Activated CD4-positive, alpha-beta T cell treated with anti-CD3 and anti-CD28 coated beads, Interleukin-2, amount 10 ng/mL, durations not matched to agents 24 days and 14 days (primary cell): ENCODE measurements at regions not wholly inside any gene's neighbourhood (a gene's known extent, or its start where the extent isn't known, plus 50 kb on each side); places are given as distances from the start of the nearest gene placed in this dataset.

Experiments
- DNase-seq: peaks from one replicate; pipeline ENCODE4 v3.0.0; 2022
- H3K27ac Mint-ChIP-seq: one replicate; pipeline ENCODE4 v1.8.0; 2022; ENCODE audit warnings: mild to moderate bottlenecking, mixed read lengths
- H3K27me3 Mint-ChIP-seq: one replicate; pipeline ENCODE4 v1.8.0; 2022; ENCODE audit warnings: mixed read lengths
- H3K36me3 Mint-ChIP-seq: one replicate; pipeline ENCODE4 v1.8.0; 2022; ENCODE audit warnings: low read depth, mild to moderate bottlenecking, mixed read lengths
- H3K4me1 Mint-ChIP-seq: one replicate; pipeline ENCODE4 v1.8.0; 2021; ENCODE audit warnings: mixed read lengths
- H3K4me3 Mint-ChIP-seq: one replicate; pipeline ENCODE4 v1.8.0; 2022; ENCODE audit warnings: mild to moderate bottlenecking, moderate library complexity, mixed read lengths
- H3K9me3 Mint-ChIP-seq: one replicate; pipeline ENCODE4 v1.8.0; 2021; ENCODE audit warnings: mixed read lengths
- intact Hi-C: fragments of 100-400 bp; cut with micrococcal nuclease; formaldehyde crosslinking; loops from one replicate; pipeline ENCODE4 v1.15.1; 2023

DNA sequence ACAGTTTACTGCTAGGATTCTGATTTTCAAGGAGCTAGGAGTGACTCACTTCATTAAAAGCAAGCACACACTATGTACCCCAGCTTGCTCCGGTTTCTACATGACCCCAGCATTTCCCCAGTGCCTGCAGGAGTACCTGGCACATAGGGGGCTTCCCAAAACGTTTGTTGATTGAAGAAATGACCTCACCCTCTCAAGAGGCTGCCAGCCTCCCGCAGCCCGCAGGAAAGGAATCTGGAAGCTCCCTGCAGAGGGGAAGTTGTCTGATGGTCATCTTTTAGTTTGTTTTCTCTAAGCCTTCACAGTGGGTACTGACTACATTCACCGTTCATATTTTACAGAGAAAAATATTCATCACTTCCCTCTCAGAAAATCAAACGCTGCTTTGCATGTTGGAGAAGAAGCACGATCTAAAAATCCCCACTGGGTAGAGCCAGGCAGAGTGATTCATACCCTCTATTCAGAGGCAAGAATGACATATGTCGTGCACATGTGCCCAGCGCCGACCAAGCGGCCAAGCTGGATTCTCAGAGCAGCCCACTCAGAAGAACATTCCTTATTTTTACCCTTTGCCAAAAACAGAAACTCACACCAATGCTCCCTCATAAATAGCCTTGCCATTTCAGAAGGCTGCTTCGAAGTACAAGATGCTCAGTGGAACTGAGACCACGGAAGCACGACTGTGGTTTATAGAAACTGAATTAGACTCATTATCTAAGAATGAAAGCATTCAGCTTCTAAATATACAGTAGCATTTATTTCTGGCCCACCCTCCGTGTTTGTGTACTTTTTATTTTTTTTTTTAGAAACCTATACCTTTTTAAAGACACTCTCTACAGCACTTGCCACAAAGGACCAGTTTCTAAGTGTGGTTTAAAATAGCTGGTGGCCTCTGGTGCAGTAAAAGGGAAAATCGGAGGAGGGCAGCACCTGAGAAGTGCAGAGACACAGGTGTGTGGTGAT is 143.2 kb downstream of the MIS18A start:
- peaks cover 9% of the 10 kb centered on the region for H3K9me3 Mint-ChIP-seq
- H3K27me3 Mint-ChIP-seq: peaks cover 5% of the 10 kb centered on the region
- no peak overlapping the region for H3K4me3 Mint-ChIP-seq

DNA sequence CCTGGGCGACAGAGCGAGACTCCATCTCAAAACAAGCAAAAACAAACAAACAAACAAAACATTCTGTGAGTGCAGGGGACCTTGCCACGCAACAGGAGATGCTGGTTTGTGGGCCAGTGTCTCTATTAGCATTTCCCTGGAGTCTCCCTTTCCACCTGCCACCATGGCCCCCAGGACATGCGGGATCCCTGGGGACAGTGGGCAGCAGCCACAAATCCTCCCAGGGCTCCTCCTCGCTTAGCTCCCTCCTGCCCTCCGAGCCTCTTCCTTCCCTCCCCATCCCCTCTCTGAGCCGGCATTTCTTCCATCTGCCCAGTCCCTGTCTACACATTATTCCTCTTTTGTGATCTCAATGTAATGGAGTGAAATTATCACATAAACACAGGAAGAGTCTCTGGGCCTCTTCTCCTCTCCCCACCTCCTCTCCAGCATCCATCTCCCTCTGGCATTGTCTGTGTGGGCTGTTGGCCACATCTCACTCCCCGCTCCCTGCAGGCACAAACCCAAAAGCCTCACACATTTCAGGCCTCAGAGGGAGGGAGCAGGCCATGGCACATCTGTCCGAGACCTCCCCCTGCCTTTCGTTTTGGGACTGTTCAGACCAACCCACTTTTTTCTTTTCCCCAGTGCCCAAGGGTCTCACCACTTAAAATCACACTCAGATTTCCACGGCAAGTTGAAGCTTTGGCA is 144.3 kb downstream of the MIS18A start:
- peaks cover 9% of the 10 kb centered on the region for H3K9me3 Mint-ChIP-seq

More for the DNA sequence above, 143.2 kb downstream of the MIS18A start:
- Mint-ChIP-seq H3K36me3 (no peaks in the 10 kb centered on the region), H3K4me1 (no peaks in the 10 kb centered on the region), H3K27ac (no peak overlapping the region)
- intact Hi-C loops: no loop called here
- no peak for DNase-seq

DNA sequence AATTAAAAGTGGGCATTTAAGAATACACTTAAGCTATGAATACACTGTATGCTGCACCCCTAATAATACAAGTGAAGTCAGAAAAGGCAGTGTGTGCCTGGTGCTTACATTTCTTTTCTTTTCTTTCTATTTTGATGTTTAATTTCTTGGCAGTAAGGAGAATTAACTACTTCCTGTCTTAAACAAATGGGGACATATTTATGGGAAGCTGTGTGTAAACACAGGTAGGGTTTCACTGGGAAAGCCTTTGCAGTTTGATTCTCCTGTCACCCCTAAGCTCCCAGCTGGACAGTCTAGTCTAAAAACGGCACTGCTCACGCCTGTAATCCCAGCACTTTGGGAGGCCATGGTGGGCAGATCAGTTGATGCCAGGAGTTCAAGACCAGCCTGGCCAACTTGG is 146.0 kb downstream of the MIS18A start:
- Mint-ChIP-seq H3K27me3 (peaks cover 5% of the 10 kb centered on the region), H3K27ac (no peak overlapping the region), H3K4me1 (no peaks in the 10 kb centered on the region), H3K4me3 (no peak overlapping the region), H3K36me3 (no peaks in the 10 kb centered on the region), H3K9me3 (peaks cover 9% of the 10 kb centered on the region)
- intact Hi-C loops: no loop called here
- DNase-seq: no peak

More for the DNA sequence above, 144.3 kb downstream of the MIS18A start:
- H3K27ac Mint-ChIP-seq: no peak overlapping the region
- H3K4me1 Mint-ChIP-seq: no peaks in the 10 kb centered on the region
- no peak overlapping the region for H3K4me3 Mint-ChIP-seq
- no peak for DNase-seq
- peaks cover 5% of the 10 kb centered on the region for H3K27me3 Mint-ChIP-seq
- no peaks in the 10 kb centered on the region for H3K36me3 Mint-ChIP-seq
- intact Hi-C loops: no loop called here

DNA sequence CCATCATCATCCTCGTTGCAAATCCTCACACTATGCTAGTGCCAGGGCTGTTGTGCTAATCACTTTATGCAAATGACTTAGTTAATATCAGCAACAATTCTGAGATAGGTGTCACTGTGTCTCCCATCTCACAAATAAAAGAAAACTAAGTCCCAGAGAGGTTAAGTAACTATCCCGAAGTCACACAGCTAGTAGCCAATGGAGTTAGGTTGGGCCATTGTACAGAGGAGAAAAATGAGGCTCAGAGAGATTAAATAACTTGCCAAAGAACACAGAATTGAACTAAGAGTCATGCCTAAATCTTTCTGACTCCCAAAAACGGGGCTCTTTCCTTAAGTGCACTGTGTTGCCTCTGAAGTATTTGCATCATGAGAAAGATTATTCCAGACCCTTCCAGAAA is 146.4 kb downstream of the MIS18A start:
- no peak for DNase-seq

DNA sequence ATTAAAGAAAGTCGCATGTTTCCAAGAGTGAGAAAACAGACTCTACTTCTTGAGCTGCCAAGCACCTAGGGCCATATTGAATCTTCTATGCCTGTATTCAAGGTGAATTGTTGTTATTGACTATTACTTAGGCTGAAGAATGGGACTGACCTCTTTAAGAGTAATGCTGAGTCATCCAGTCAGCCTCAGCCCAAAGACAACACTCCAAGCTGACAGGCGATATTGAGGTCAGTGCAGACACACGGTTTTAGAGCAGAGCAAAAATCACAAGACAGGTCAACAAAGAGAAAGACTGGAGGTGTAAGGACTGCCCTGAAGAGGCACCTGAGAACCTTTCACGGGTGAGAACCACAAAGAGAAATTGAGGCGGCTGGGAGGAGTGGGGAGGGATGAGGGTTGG is 146.9 kb downstream of the MIS18A start:
- peaks cover 5% of the 10 kb centered on the region for H3K27me3 Mint-ChIP-seq
- peaks cover 9% of the 10 kb centered on the region for H3K9me3 Mint-ChIP-seq
- intact Hi-C loops: no loop called here
- no peak overlapping the region for H3K27ac Mint-ChIP-seq
- no peak overlapping the region for H3K4me3 Mint-ChIP-seq
- no peak for DNase-seq
- H3K4me1 Mint-ChIP-seq: no peaks in the 10 kb centered on the region
- H3K36me3 Mint-ChIP-seq: no peaks in the 10 kb centered on the region

More for the DNA sequence above, 146.4 kb downstream of the MIS18A start:
- intact Hi-C loops: no loop called here
- Mint-ChIP-seq H3K9me3 (peaks cover 9% of the 10 kb centered on the region), H3K4me3 (no peak overlapping the region), H3K36me3 (no peaks in the 10 kb centered on the region), H3K27ac (no peak overlapping the region), H3K27me3 (peaks cover 5% of the 10 kb centered on the region), H3K4me1 (no peaks in the 10 kb centered on the region)

DNA sequence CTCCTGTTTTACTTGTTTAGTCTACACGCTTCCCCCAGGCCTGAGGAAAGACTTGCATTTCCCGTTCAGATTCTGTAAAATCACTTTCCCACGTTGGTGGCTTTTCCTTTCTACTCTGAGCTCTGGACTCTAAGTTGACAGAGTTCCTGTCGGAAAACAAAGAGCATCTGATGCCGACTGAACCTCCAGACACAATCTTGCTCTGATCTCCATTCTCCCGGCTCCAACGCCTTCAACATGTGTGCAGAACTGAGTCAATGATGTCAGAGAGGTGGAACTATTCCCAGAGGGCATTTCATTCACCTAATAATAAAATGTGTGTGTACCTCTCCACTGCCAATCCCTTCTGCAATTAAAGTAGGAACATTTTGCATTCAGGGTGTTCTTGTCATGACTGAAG is 147.7 kb downstream of the MIS18A start:
- Mint-ChIP-seq H3K9me3 (peaks cover 9% of the 10 kb centered on the region), H3K4me3 (no peak overlapping the region), H3K36me3 (no peaks in the 10 kb centered on the region), H3K27me3 (peaks cover 5% of the 10 kb centered on the region), H3K4me1 (no peaks in the 10 kb centered on the region), H3K27ac (no peak overlapping the region)
- intact Hi-C loops: no loop called here
- DNase-seq: no peak

DNA sequence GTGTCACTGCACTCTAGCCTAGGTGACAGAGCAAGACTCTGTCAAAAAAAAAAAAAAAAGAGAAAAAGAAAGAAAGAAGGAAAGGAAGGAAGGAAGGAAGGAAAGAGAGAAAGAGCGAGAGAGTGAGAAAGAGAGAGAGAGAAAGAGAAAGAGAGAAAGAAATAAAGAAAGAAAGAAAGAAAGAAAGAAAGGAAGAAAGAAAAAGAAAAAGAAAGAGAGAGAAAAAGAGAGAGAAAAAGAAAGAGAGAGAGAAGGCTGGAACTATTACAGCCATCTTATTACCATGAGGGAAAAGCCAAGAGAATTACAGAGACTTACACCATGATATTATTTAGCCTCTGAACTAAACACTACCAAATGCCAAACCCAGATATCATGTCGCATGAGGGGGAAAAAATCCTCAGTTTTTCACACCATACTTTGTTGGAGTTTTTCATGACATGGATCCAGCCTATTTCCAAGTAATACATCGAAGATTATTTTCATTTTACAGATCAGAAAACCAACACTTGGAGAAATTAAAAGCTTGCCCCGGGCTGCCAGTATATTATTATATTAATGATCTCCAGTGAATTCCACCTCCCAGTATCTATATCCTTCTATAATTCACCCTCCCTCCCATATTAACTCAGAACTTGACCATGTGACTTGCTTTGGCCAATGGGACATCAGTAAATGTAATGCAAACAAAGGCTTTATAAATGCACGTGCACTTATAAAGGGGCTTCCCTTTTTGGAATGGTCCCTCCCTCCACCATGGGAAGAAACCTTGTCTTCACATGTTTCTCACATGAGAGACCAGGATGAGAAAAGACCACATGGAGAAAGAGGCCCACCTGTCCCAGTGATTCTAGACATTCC is 148.6 kb downstream of the MIS18A start:
- Mint-ChIP-seq H3K4me1 (no peaks in the 10 kb centered on the region), H3K27me3 (peaks cover 5% of the 10 kb centered on the region), H3K36me3 (no peaks in the 10 kb centered on the region), H3K9me3 (peaks cover 9% of the 10 kb centered on the region), H3K4me3 (no peak overlapping the region), H3K27ac (no peak overlapping the region)
- DNase-seq: no peak
- intact Hi-C loops: no loop called here

DNA sequence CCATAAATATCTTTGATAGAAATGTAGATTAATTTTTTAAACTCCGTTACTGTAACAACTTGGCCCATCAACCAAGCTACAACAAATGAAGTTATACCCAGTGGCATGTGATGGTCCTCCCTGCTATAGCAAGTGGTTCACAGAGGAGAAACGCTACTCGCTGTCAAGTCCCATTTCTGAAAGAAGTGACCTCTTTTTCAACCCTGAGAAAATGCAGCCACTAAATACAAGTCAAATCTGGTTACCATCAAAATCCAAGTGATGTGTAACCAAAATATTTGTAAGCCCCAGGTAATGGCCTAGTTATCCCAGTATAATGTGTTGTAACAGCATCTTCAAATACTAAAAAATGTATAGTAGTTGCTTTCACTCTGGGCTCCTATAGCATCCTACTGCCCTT is 151.8 kb downstream of the MIS18A start:
- no peaks in the 10 kb centered on the region for H3K4me1 Mint-ChIP-seq
- H3K27ac Mint-ChIP-seq: no peak overlapping the region
- H3K4me3 Mint-ChIP-seq: no peak overlapping the region
- no peak for DNase-seq
- no peaks in the 10 kb centered on the region for H3K36me3 Mint-ChIP-seq
- peaks cover 5% of the 10 kb centered on the region for H3K27me3 Mint-ChIP-seq
- intact Hi-C loops: no loop called here
- H3K9me3 Mint-ChIP-seq: peaks cover 9% of the 10 kb centered on the region

DNA sequence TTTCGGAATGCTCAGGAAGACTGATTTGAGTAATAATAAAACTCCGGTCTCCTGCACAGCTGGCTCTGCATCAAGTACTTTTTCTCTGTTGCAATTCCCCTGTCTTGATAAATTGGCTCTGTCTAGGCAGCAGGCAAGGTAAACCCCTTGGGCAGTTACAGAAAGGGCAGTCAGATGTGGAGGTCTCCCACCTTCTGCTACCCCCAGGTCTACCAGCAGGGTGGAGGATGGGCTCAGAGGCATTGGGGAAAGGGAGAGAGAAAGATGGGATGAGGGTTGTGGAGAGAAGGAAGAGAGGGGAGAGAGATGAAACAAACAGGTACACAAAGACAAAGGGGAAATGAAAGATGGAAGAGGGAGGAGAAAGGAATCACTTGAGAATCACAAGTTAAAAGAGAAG is 156.8 kb downstream of the MIS18A start:
- intact Hi-C loops: no loop called here
- H3K27me3 Mint-ChIP-seq: peaks cover 2% of the 10 kb centered on the region
- H3K9me3 Mint-ChIP-seq: no peaks in the 10 kb centered on the region
- H3K4me1 Mint-ChIP-seq: no peaks in the 10 kb centered on the region
- H3K4me3 Mint-ChIP-seq: no peak overlapping the region
- DNase-seq: no peak
- no peaks in the 10 kb centered on the region for H3K36me3 Mint-ChIP-seq
- no peak overlapping the region for H3K27ac Mint-ChIP-seq

DNA sequence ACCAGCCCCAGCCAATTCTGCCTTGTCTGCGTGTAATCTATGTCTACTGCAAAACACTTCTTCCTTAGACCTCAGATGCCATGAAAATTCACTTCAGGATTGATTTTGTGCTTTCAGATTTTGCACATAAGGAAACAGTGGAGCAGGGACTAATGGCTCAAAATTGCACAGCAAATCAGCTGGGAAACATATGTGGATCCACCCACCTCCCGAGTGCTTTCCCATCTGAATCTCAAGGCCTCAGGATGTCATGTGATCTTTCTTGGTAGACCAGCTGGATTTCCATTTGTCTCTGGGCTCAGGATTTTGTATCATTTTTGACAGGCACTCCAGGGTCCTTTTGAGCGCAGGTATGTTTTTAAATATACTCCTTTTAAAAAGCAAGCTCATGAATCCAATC is 158.6 kb downstream of the MIS18A start:
- intact Hi-C loops: no loop called here
- no peak for DNase-seq
- H3K27ac Mint-ChIP-seq: no peak overlapping the region
- H3K9me3 Mint-ChIP-seq: no peaks in the 10 kb centered on the region
- H3K4me3 Mint-ChIP-seq: no peak overlapping the region
- no peaks in the 10 kb centered on the region for H3K4me1 Mint-ChIP-seq
- H3K36me3 Mint-ChIP-seq: no peaks in the 10 kb centered on the region
- peaks cover 2% of the 10 kb centered on the region for H3K27me3 Mint-ChIP-seq

DNA sequence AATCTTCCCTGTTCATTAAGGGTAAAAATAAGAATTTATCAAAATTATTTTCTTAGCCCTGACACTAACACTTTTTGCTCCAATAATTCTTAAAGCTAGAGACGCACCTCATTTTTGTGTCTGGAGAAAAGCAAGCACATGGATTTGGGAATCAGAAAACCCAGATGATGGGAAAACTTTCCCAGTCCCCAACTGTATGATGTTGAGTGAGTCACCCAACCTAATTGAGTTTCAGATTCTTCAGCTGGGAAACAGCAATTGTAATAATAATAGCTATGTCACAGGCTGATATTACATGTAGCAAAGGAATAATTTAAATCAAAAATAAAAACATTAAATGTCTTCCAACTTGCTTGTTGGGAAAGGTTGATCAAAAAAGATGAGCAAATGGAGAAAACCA is 159.0 kb downstream of the MIS18A start:
- intact Hi-C loops: no loop called here
- Mint-ChIP-seq H3K4me3 (no peak overlapping the region), H3K4me1 (no peaks in the 10 kb centered on the region), H3K27me3 (peaks cover 2% of the 10 kb centered on the region), H3K36me3 (no peaks in the 10 kb centered on the region), H3K9me3 (no peaks in the 10 kb centered on the region), H3K27ac (no peak overlapping the region)
- DNase-seq: no peak

DNA sequence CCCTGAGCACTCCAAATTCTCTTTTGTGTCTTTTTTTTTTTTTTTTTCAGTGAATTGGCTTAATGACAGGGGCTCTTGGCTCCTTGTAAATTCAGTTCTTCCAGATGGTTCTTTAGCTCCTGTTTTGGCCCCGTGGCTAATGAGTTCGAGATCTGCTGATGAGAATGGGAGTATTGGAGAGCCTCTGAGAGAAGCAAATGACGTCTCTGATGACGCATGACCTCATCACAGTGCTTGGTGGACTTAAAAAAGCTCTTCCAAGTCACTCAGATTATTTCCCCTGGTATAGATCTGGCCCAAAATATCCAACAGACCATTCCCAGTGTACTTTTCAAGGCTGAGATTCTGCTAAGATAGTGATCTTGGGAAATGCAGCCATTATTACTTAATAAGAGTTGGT is 159.5 kb downstream of the MIS18A start:
- H3K4me3 Mint-ChIP-seq: no peak overlapping the region
- DNase-seq: no peak
- peaks cover 2% of the 10 kb centered on the region for H3K27me3 Mint-ChIP-seq
- intact Hi-C loops: no loop called here
- H3K9me3 Mint-ChIP-seq: no peaks in the 10 kb centered on the region
- no peaks in the 10 kb centered on the region for H3K36me3 Mint-ChIP-seq
- H3K4me1 Mint-ChIP-seq: no peaks in the 10 kb centered on the region
- H3K27ac Mint-ChIP-seq: no peak overlapping the region

DNA sequence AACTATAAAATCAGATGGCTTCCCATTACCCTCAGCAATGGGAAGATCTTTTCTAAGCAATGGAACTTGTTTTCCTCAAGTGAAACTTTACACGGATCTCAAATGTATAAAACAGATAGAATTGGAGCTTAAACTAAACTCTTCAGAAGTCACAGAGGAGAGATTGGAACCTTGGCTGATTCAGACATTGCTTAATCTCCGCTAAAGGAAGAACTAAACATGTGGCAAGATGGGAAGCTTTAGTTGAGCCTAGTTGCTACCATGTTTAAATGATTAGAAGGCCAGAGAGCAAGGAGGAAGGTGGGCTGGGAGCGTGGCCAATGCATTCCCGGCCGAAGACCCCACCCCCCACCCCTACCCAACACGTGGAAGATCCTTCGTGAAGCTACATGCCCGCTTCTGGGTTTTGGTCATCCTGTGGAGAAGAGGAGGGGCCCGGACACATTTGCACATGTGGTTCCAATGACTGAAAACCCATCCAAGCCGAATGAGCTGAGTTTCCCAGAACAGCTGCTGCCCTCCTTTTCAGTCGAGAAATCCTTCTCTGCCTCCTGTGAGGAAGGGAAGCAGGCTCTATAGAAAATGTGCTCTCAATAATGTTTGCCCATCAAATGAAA is 164.3 kb downstream of the MIS18A start:
- H3K27ac Mint-ChIP-seq: no peak overlapping the region
- H3K4me1 Mint-ChIP-seq: no peaks in the 10 kb centered on the region
- H3K36me3 Mint-ChIP-seq: no peaks in the 10 kb centered on the region
- intact Hi-C loops: no loop called here
- peaks cover 10% of the 10 kb centered on the region for H3K27me3 Mint-ChIP-seq
- H3K4me3 Mint-ChIP-seq: no peak overlapping the region
- no peaks in the 10 kb centered on the region for H3K9me3 Mint-ChIP-seq
- no peak for DNase-seq
